ENCODE measurements at regions not wholly inside any gene's neighbourhood (a gene's known extent, or its start where the extent isn't known, plus 50 kb on each side); places are given as distances from the start of the nearest gene placed in this dataset.
"Not testable (repeated sequence)": the region's sequence is repeated elsewhere in the genome, so short reads cannot be mapped to it uniquely, and the experiment has no call there.

DNA sequence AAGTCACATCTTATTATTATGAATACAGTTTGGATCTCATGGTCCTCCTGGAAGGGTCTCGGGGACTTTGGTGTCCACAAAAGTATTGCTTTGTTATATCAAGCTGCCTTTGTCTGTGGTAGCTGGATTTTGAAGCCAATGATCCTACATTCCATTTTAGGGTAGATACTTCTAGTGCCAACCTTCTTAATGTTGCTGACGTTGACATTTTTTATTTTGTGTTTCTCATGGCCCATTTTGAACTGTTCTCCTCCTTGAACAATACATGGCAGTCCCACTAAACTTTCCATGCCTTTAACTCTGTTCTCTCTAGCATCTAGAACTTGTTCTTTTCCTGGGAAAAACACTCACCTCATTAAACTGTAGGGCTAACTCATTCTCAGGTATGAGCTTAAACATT is 425.8 kb downstream of the KCTD16 start:
- WGBS, 2 donors, result 53 to 55% methylated on average over 2 of the region's 2 CpGs
- H3K4me1 ChIP-seq, result peaks cover 0 to 9% (median 0%) of the 10 kb centered on the region in 3 donors
- DNase-seq, result no peak
- H3K4me3 ChIP-seq, result no peak overlapping the region
- intact Hi-C loops (cut with DNase I), result no loop called here
- no peaks in the 10 kb centered on the region for H3K36me3 ChIP-seq
- peaks cover 0 to 11% (median 0%) of the 10 kb centered on the region in 4 donors for H3K27me3 ChIP-seq
- TF ChIP-seq, protein P1, sequence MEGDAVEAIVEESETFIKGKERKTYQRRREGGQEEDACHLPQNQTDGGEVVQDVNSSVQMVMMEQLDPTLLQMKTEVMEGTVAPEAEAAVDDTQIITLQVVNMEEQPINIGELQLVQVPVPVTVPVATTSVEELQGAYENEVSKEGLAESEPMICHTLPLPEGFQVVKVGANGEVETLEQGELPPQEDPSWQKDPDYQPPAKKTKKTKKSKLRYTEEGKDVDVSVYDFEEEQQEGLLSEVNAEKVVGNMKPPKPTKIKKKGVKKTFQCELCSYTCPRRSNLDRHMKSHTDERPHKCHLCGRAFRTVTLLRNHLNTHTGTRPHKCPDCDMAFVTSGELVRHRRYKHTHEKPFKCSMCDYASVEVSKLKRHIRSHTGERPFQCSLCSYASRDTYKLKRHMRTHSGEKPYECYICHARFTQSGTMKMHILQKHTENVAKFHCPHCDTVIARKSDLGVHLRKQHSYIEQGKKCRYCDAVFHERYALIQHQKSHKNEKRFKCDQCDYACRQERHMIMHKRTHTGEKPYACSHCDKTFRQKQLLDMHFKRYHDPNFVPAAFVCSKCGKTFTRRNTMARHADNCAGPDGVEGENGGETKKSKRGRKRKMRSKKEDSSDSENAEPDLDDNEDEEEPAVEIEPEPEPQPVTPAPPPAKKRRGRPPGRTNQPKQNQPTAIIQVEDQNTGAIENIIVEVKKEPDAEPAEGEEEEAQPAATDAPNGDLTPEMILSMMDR (IDR thresholded peaks at IDR 0.05), result no peak
- H3K27ac ChIP-seq, result no peak overlapping the region
- H3K9me3 ChIP-seq, result peaks cover 0 to 5% (median 0%) of the 10 kb centered on the region in 3 donors

DNA sequence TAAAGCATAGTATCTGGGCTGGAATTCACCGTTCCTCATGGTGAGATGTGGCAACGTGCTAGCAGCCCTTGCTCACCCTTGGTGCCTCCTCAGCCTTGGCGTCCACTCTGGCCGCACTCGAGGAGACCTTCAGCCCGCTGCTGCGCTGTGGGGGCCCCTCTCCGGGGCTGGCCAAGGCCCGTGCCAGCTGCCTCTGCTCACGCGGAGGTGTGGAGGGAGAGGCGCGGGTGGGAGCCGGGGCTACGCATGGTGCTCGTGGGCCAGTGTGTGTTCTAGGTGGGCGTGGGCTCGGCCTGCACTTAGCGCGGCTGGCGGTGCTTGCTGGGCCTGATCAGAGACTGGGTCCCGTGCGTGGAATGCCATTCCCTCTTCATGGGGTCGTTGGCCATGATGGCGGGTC is 424.2 kb downstream of the KCTD16 start:
- Histone ChIP-seq H3K36me3 (no peaks in the 10 kb centered on the region), H3K4me1 (peaks cover 0 to 9% (median 0%) of the 10 kb centered on the region in 3 donors), H3K27ac (no peak overlapping the region), H3K9me3 (peaks cover 0 to 5% (median 0%) of the 10 kb centered on the region in 3 donors), H3K27me3 (peaks cover 0 to 11% (median 0%) of the 10 kb centered on the region in 4 donors), H3K4me3 (no peak overlapping the region)
- no peak for DNase-seq
- TF ChIP-seq POLR2A (IDR thresholded peaks at IDR 0.05), result no peak
- TF ChIP-seq, protein P1 (IDR thresholded peaks at IDR 0.05), result no peak
- intact Hi-C loops (cut with DNase I), result no loop called here
- 71 to 96% methylated on average over 3 to 5 of the region's 25 CpGs for WGBS, 2 donors

GRCh38 chr5:144594234-144594633 is 423.6 kb downstream of the KCTD16 start:
- H3K4me3 ChIP-seq; H3K27ac ChIP-seq; H3K4me1 ChIP-seq; intact Hi-C loops (cut with DNase I); H3K36me3 ChIP-seq; DNase-seq; H3K9me3 ChIP-seq: not testable (repeated sequence)
- H3K27me3 ChIP-seq, result peaks cover 0 to 11% (median 0%) of the 10 kb centered on the region in 4 donors
- WGBS, 2 donors, result 32 to 33% methylated on average over 2 to 3 of the region's 4 CpGs

DNA sequence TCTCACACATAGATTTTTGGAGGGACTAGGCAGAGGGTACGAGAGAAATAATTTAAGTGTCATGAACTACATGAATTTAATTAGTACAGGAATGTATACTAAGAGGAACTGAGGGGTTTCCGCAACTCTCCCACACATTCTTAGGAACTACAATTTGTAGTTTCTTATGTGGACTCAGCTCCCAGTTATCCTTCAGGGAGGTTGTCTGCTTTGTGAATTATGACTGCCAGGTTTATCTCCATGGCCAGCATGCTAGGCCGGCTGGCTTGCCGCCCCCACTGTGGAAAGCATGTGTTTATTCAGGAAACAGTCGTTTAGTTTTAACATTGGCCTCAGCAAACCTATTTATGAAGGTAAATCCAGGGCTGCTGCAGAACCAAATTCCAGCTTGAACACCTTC is 415.0 kb downstream of the KCTD16 start:
- no peak for DNase-seq
- H3K4me1 ChIP-seq, result peaks cover 0 to 6% (median 0%) of the 10 kb centered on the region in 3 donors
- TF ChIP-seq, protein P1 (IDR thresholded peaks at IDR 0.05), result no peak
- no peak for TF ChIP-seq POLR2A (IDR thresholded peaks at IDR 0.05)
- H3K27ac ChIP-seq, result no peak overlapping the region
- H3K27me3 ChIP-seq, result no peaks in the 10 kb centered on the region
- no peak overlapping the region for H3K4me3 ChIP-seq
- no peaks in the 10 kb centered on the region for H3K36me3 ChIP-seq
- WGBS, 2 donors, result 38 to 54% methylated on average over 5 of the region's 5 CpGs
- intact Hi-C loops (cut with DNase I), result no loop called here
- no peaks in the 10 kb centered on the region for H3K9me3 ChIP-seq

DNA sequence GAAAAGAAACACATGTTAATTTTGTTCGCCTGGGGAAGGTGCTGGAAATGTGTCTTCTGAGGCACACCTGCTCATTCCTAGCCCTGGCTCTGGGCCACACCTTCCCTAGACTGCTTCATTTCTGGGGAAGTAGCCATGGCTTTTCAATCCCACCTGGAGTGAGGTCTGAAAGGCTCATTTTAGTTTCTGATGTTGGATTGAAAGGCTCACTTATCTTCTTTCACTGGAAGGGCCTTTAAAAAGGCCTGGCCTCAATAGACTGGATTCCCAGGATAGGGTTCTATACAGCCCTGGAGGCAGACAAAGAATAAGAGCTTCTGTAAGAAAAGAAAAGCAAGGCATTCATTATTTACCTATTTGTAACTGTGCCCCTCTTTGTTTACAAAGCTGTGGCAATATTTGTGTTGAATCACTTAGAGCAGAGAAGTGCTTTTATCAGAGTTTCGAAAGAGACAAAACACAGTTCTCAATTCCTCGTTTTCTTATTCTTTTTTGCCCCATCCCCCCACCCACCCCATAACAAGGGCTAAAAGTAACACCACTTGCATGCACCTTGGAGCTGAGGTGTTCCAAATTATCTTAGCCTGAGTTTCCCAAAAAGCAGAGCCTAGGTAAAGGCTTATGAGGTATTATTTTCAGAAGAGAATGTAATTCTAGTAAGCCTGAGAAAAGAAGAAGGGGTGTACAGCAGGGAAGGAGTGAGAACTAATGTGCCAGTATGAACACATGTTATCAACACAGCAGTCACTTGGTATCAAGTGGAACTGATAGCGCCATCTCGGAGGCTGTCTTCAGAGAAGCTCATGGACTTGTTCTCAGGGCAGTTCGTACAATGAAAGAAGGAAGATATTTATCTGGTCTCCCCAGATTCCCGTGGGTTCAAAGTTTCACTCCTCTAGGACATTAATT is 413.1 kb downstream of the KCTD16 start:
- 69 to 72% methylated on average over 7 of the region's 7 CpGs for WGBS, 2 donors
- Histone ChIP-seq H3K27me3 (no peaks in the 10 kb centered on the region), H3K36me3 (no peaks in the 10 kb centered on the region), H3K4me3 (no peak overlapping the region), H3K4me1 (peaks cover 0 to 6% (median 0%) of the 10 kb centered on the region in 3 donors), H3K9me3 (no peaks in the 10 kb centered on the region), H3K27ac (no peak overlapping the region)
- no peak for DNase-seq
- TF ChIP-seq, protein P1 (IDR thresholded peaks at IDR 0.05), result no peak
- no peak for TF ChIP-seq POLR2A (IDR thresholded peaks at IDR 0.05)
- intact Hi-C loops (cut with DNase I), result no loop called here

All from esophagus squamous epithelium (tissue), 5 donors.